Activated B cell treated with CpG ODN at 0.5 μM for 24 hours (primary cell): ENCODE measurements at regions not wholly inside any gene's neighbourhood (a gene's known extent, or its start where the extent isn't known, plus 50 kb on each side); places are given as distances from the start of the nearest gene placed in this dataset.

ENCODE experiments used
- ATAC-seq: fragments of 200-7000 bp; cut with Tn5 transposase; one replicate; pipeline ENCODE4 v1.10.0; 2021; ENCODE audit warnings: low read depth, mild to moderate bottlenecking, moderate library complexity
- CTCF ChIA-PET: fragments of 350-600 bp; sonication (Branson Sonifier 250); formaldehyde crosslinking; loops from one replicate; lab custom pipeline; 2021; ENCODE audit warnings: antibody characterized with exemption; lab: Charles Lee
- POLR2A ChIA-PET: fragments of 350-600 bp; sonication (Branson Sonifier 250); formaldehyde crosslinking; loops from one replicate; lab custom pipeline; 2021; ENCODE audit warnings: antibody characterized with exemption; lab: Charles Lee
- DNase-seq: peaks from one replicate; pipeline ENCODE4 v3.0.0; 2022
- H3K27ac Mint-ChIP-seq: one replicate; pipeline ENCODE4 v1.8.0; 2020; ENCODE audit warnings: mixed read lengths
- H3K27me3 Mint-ChIP-seq: one replicate; pipeline ENCODE4 v1.8.0; 2021; ENCODE audit warnings: mixed read lengths
- H3K36me3 Mint-ChIP-seq: one replicate; pipeline ENCODE4 v1.8.0; 2021; ENCODE audit warnings: low read depth, mixed read lengths
- H3K4me1 Mint-ChIP-seq: one replicate; pipeline ENCODE4 v1.8.0; 2021; ENCODE audit warnings: mixed read lengths
- H3K4me3 Mint-ChIP-seq: one replicate; pipeline ENCODE4 v1.8.0; 2020; ENCODE audit warnings: mild to moderate bottlenecking, mixed read lengths
- H3K9me3 Mint-ChIP-seq: one replicate; pipeline ENCODE4 v1.8.0; 2020; ENCODE audit warnings: mixed read lengths
- CTCF ChIP-seq: fragments of 200-600 bp; IDR thresholded peaks from one replicate; pipeline ENCODE4 v1.8.0; 2022; ENCODE audit warnings: antibody characterized with exemption, mild to moderate bottlenecking
- intact Hi-C: fragments of 100-400 bp; cut with micrococcal nuclease; formaldehyde crosslinking; loops from one replicate; pipeline ENCODE4 v1.15.1; 2024

- no peak for TF ChIP-seq CTCF
- DNase-seq = no peak
- Mint-ChIP-seq H3K4me1 (no peaks in the 10 kb centered on the region), H3K4me3 (no peak overlapping the region), H3K36me3 (no peaks in the 10 kb centered on the region), H3K27me3 (no peaks in the 10 kb centered on the region), H3K9me3 (peaks cover 3% of the 10 kb centered on the region), H3K27ac (no peak overlapping the region)
- intact Hi-C loops = no loop called here
- POLR2A ChIA-PET = no interaction called here
- CTCF ChIA-PET = no interaction called here
- ATAC-seq = no peak
These were observed 147.5 kb upstream of the TSHZ2 start for GRCh38 chr20:52824494-52825216.

- no peak for DNase-seq
- peaks cover 2% of the 10 kb centered on the region for H3K9me3 Mint-ChIP-seq
- TF ChIP-seq CTCF = no peak
- POLR2A ChIA-PET = no interaction called here
- CTCF ChIA-PET = no interaction called here
- H3K27me3 Mint-ChIP-seq = peaks cover 3% of the 10 kb centered on the region
- intact Hi-C loops = no loop called here
- no peaks in the 10 kb centered on the region for H3K36me3 Mint-ChIP-seq
- no peak overlapping the region for H3K4me3 Mint-ChIP-seq
- ATAC-seq = no peak
- H3K4me1 Mint-ChIP-seq = no peaks in the 10 kb centered on the region
- H3K27ac Mint-ChIP-seq = no peak overlapping the region
These were observed 148.9 kb upstream of the TSHZ2 start for GRCh38 chr20:52823303-52823702.

- no peak for ATAC-seq
- peaks cover 4% of the 10 kb centered on the region for H3K27me3 Mint-ChIP-seq
- intact Hi-C loops = no loop called here
These were observed 151.4 kb upstream of the TSHZ2 start for GRCh38 chr20:52820641-52821292.

GRCh38 chr20:52818491-52818890, 153.7 kb upstream of the TSHZ2 start:
- no peak for DNase-seq
- Mint-ChIP-seq H3K9me3 (no peaks in the 10 kb centered on the region), H3K27me3 (peaks cover 4% of the 10 kb centered on the region), H3K4me3 (no peak overlapping the region), H3K4me1 (no peaks in the 10 kb centered on the region), H3K27ac (no peak overlapping the region), H3K36me3 (no peaks in the 10 kb centered on the region)
- intact Hi-C loops = no loop called here
- ChIA-PET POLR2A (no interaction called here), CTCF (no interaction called here)
- no peak for TF ChIP-seq CTCF
- ATAC-seq = no peak

More at GRCh38 chr20:52820641-52821292, 151.4 kb upstream of the TSHZ2 start:
- Mint-ChIP-seq H3K4me1 (no peaks in the 10 kb centered on the region), H3K36me3 (no peaks in the 10 kb centered on the region), H3K4me3 (no peak overlapping the region), H3K27ac (no peak overlapping the region), H3K9me3 (no peaks in the 10 kb centered on the region)
- ChIA-PET CTCF (no interaction called here), POLR2A (no interaction called here)
- TF ChIP-seq CTCF = no peak
- DNase-seq = no peak

- no peak overlapping the region for H3K27ac Mint-ChIP-seq
- H3K4me3 Mint-ChIP-seq = no peak overlapping the region
- H3K4me1 Mint-ChIP-seq = no peaks in the 10 kb centered on the region
- POLR2A ChIA-PET = no interaction called here
- CTCF ChIA-PET = no interaction called here
- TF ChIP-seq CTCF = no peak
- peaks cover 4% of the 10 kb centered on the region for H3K27me3 Mint-ChIP-seq
- no peak for ATAC-seq
- intact Hi-C loops = no loop called here
- no peak for DNase-seq
- H3K36me3 Mint-ChIP-seq = no peaks in the 10 kb centered on the region
- H3K9me3 Mint-ChIP-seq = no peaks in the 10 kb centered on the region
These were observed 154.2 kb upstream of the TSHZ2 start for GRCh38 chr20:52817981-52818380.
